ENCODE measurements at regions not wholly inside any gene's neighbourhood (a gene's known extent, or its start where the extent isn't known, plus 50 kb on each side); places are given as distances from the start of the nearest gene placed in this dataset.

- DNase-seq (no peak), ATAC-seq (no peak)
- Histone ChIP-seq H3K4me1 (peaks cover 4% of the 10 kb centered on the region), H3K36me3 (replicated peaks in 1 of 2; ENCODE audit: insufficient read depth in 1 of 2, low read depth in 2 of 2) (no peaks in the 10 kb centered on the region), H3K9me3 (no peaks in the 10 kb centered on the region), H3K27me3 (no peaks in the 10 kb centered on the region), H3K27ac (no peak overlapping the region), H3K4me3 (no peak overlapping the region)
- WGBS, 2 donors, result 79 to 87% methylated on average over 7 of the region's 7 CpGs
- TF ChIP-seq POLR2A (IDR thresholded peaks at IDR 0.05), result no peak
- no peak for TF ChIP-seq CTCF (IDR thresholded peaks at IDR 0.05)
- intact Hi-C loops (cut with DNase I), result no loop called here
Measured at GRCh38 chr2:15768142-15768541, 172.2 kb upstream of the MYCN start.

- 76 to 80% methylated on average over 10 of the region's 10 CpGs for WGBS, 2 donors
- no peaks in the 10 kb centered on the region for H3K27me3 ChIP-seq
- no peak overlapping the region for H3K27ac ChIP-seq
- intact Hi-C loops (cut with DNase I), result no loop called here
- H3K4me1 ChIP-seq, result peaks cover 4% of the 10 kb centered on the region
- no peak overlapping the region for H3K4me3 ChIP-seq
- no peak for ATAC-seq
- H3K36me3 ChIP-seq (replicated peaks in 1 of 2; ENCODE audit: insufficient read depth in 1 of 2, low read depth in 2 of 2), result no peaks in the 10 kb centered on the region
- no peaks in the 10 kb centered on the region for H3K9me3 ChIP-seq
- no peak for DNase-seq
- no peak for TF ChIP-seq CTCF (IDR thresholded peaks at IDR 0.05)
- no peak for TF ChIP-seq POLR2A (IDR thresholded peaks at IDR 0.05)
Measured at GRCh38 chr2:15768615-15769014, 171.7 kb upstream of the MYCN start.

DNA sequence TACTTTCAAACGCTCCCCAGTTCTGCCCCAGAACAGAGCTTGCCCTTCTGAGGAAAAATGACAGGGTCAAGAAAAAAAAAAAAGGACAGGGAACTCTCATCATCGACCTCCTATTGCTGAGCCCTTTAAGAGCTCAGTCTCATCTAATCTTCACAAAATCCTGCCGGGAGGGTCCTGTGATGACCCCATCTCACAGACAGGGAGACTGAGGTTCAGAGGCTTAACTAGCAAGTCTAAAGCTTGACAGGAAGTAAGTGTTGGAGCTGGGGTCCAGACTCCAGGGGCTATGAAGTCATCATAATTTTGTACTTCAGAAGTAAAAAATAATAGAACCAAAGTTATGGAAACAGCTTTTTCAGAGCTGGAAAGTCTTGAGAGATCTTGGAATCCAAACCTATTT, 171.1 kb upstream of the MYCN start:
- Histone ChIP-seq H3K27ac (no peak overlapping the region), H3K9me3 (no peaks in the 10 kb centered on the region), H3K4me1 (peaks cover 4% of the 10 kb centered on the region), H3K4me3 (no peak overlapping the region), H3K36me3 (replicated peaks in 1 of 2; ENCODE audit: insufficient read depth in 1 of 2, low read depth in 2 of 2) (no peaks in the 10 kb centered on the region), H3K27me3 (no peaks in the 10 kb centered on the region)
- ATAC-seq (no peak), DNase-seq (no peak)
- WGBS, 2 donors, result 67 to 72% methylated on average over 3 of the region's 3 CpGs
- no peak for TF ChIP-seq CTCF (IDR thresholded peaks at IDR 0.05)
- no peak for TF ChIP-seq POLR2A (IDR thresholded peaks at IDR 0.05)
- intact Hi-C loops (cut with DNase I), result no loop called here

- 78 to 84% methylated on average over 13 to 17 of the region's 17 CpGs for WGBS, 2 donors
Measured at GRCh38 chr2:15769676-15770547, 170.4 kb upstream of the MYCN start.

More at GRCh38 chr2:15769676-15770547, 170.4 kb upstream of the MYCN start:
- Histone ChIP-seq H3K4me3 (no peak overlapping the region), H3K9me3 (no peaks in the 10 kb centered on the region), H3K27me3 (no peaks in the 10 kb centered on the region), H3K27ac (no peak overlapping the region), H3K36me3 (replicated peaks in 1 of 2; ENCODE audit: insufficient read depth in 1 of 2, low read depth in 2 of 2) (no peaks in the 10 kb centered on the region), H3K4me1 (peaks cover 4% of the 10 kb centered on the region)
- intact Hi-C loops (cut with DNase I), result no loop called here
- TF ChIP-seq CTCF (IDR thresholded peaks at IDR 0.05), result no peak
- TF ChIP-seq POLR2A (IDR thresholded peaks at IDR 0.05), result no peak
- DNase-seq, result no peak
- ATAC-seq, result no peak

Measured in body of pancreas (tissue), 4 donors.